Neural crest cell (in vitro differentiated cells): ENCODE measurements at regions not wholly inside any gene's neighbourhood (a gene's known extent, or its start where the extent isn't known, plus 50 kb on each side); places are given as distances from the start of the nearest gene placed in this dataset.
A peak's percentile ranks its signal among the peaks of the same experiment; 100 is the strongest.

ENCODE experiments used
- DNase-seq: peaks from one replicate; pipeline ENCODE4 v3.0.0; 2021; ENCODE audit warnings: low read depth, mixed read lengths, low spot score
- H3K27ac Mint-ChIP-seq: one replicate; pipeline ENCODE4 v1.8.0; 2021; ENCODE audit warnings: mild to moderate bottlenecking, mixed read lengths; ENCODE audit not compliant: unreplicated experiment
- H3K27me3 Mint-ChIP-seq: 2 replicates; pipeline ENCODE4 v1.8.0; 2021; ENCODE audit warnings: low read depth, mild to moderate bottlenecking, mixed read lengths
- H3K36me3 Mint-ChIP-seq: 2 replicates; pipeline ENCODE4 v1.8.0; 2021; ENCODE audit warnings: low read depth, mild to moderate bottlenecking, mixed read lengths
- H3K4me1 Mint-ChIP-seq: 2 replicates; pipeline ENCODE4 v1.8.0; 2021; ENCODE audit warnings: mixed read lengths
- H3K4me3 Mint-ChIP-seq: one replicate; pipeline ENCODE4 v1.8.0; 2021; ENCODE audit warnings: mild to moderate bottlenecking, mixed read lengths
- H3K9me3 Mint-ChIP-seq: 2 replicates; pipeline ENCODE4 v1.8.0; 2021; ENCODE audit warnings: mixed read lengths
- CTCF ChIP-seq: fragments of 200-600 bp; sonication (generic); conservative IDR thresholded peaks from 2 replicates; pipeline ENCODE4 v1.5.0; 2021; ENCODE audit warnings: antibody characterized with exemption, mild to moderate bottlenecking

- Mint-ChIP-seq H3K9me3 (no peaks in the 10 kb centered on the region), H3K27ac (no peak overlapping the region), H3K4me1 (no peaks in the 10 kb centered on the region), H3K4me3 (no peak overlapping the region), H3K36me3 (no peaks in the 10 kb centered on the region), H3K27me3 (no peaks in the 10 kb centered on the region)
- no peak for DNase-seq
- no peak for TF ChIP-seq CTCF
These were observed 234.0 kb upstream of the CXCL12 start for GRCh38 chr10:44618910-44619309.

GRCh38 chr10:44619521-44619920 is 234.6 kb upstream of the CXCL12 start:
- H3K27me3 Mint-ChIP-seq, result no peaks in the 10 kb centered on the region
- no peaks in the 10 kb centered on the region for H3K4me1 Mint-ChIP-seq
- no peaks in the 10 kb centered on the region for H3K9me3 Mint-ChIP-seq
- no peak for TF ChIP-seq CTCF
- H3K27ac Mint-ChIP-seq, result no peak overlapping the region
- no peak overlapping the region for H3K4me3 Mint-ChIP-seq
- no peak for DNase-seq
- no peaks in the 10 kb centered on the region for H3K36me3 Mint-ChIP-seq

- H3K36me3 Mint-ChIP-seq, result no peaks in the 10 kb centered on the region
- no peaks in the 10 kb centered on the region for H3K9me3 Mint-ChIP-seq
- no peak for DNase-seq
- peaks cover 3% of the 10 kb centered on the region for H3K4me1 Mint-ChIP-seq
- H3K27ac Mint-ChIP-seq, result no peak overlapping the region
- TF ChIP-seq CTCF, result no peak
- no peak overlapping the region for H3K4me3 Mint-ChIP-seq
- H3K27me3 Mint-ChIP-seq, result no peaks in the 10 kb centered on the region
These were observed 235.1 kb upstream of the CXCL12 start for GRCh38 chr10:44619975-44620374.

GRCh38 chr10:44627591-44628354 is 242.9 kb upstream of the CXCL12 start:
- no peak for TF ChIP-seq CTCF
- Mint-ChIP-seq H3K4me3 (no peak overlapping the region), H3K9me3 (peaks cover 7% of the 10 kb centered on the region), H3K27me3 (no peaks in the 10 kb centered on the region), H3K4me1 (peaks cover 14% of the 10 kb centered on the region), H3K27ac (no peak overlapping the region), H3K36me3 (no peaks in the 10 kb centered on the region)
- no peak for DNase-seq

- H3K27me3 Mint-ChIP-seq, result no peaks in the 10 kb centered on the region
- DNase-seq, result no peak
- peaks cover 14% of the 10 kb centered on the region for H3K4me1 Mint-ChIP-seq
- TF ChIP-seq CTCF, result no peak
- no peak overlapping the region for H3K4me3 Mint-ChIP-seq
- peaks cover 7% of the 10 kb centered on the region for H3K9me3 Mint-ChIP-seq
- peak overlapping the region; percentile 85 for H3K27ac Mint-ChIP-seq
- H3K36me3 Mint-ChIP-seq, result no peaks in the 10 kb centered on the region
These were observed 244.0 kb upstream of the CXCL12 start for GRCh38 chr10:44628921-44629320.
